Fibroblast of lung (primary cell): ENCODE measurements at regions not wholly inside any gene's neighbourhood (a gene's known extent, or its start where the extent isn't known, plus 50 kb on each side); places are given as distances from the start of the nearest gene placed in this dataset.

Source experiments
- DNase-seq, 2 donors: peaks; one replicate each; pipeline versions ENCODE4 v3.0.0 to v3.0.0-alpha.2; 2010; ENCODE audit warnings: low read depth in 2 of 2
- H2AFZ ChIP-seq: 2 replicates; pipeline ENCODE4 v1.5.1; 2012; ENCODE audit warnings: low read length, control low read depth, inconsistent platforms
- H3K27ac ChIP-seq: 2 replicates; pipeline ENCODE4 v1.5.1; 2011; ENCODE audit warnings: low read length, control low read depth; ENCODE audit not compliant: insufficient read depth
- H3K27me3 ChIP-seq: 2 replicates; pipeline ENCODE4 v1.5.1; 2011; ENCODE audit warnings: mild to moderate bottlenecking, low read length; ENCODE audit not compliant: control insufficient read depth, insufficient read depth
- H3K36me3 ChIP-seq: 2 replicates; pipeline ENCODE4 v1.5.1; 2011; ENCODE audit warnings: low read length; ENCODE audit not compliant: control insufficient read depth, insufficient read depth
- H3K4me1 ChIP-seq: 2 replicates; pipeline ENCODE4 v1.5.1; 2011; ENCODE audit warnings: low read length; ENCODE audit not compliant: control insufficient read depth, insufficient read depth; ENCODE audit errors: extremely low read depth
- H3K4me2 ChIP-seq: 2 replicates; pipeline ENCODE4 v1.5.1; 2011; ENCODE audit warnings: low read length, control low read depth; ENCODE audit not compliant: insufficient read depth; ENCODE audit errors: extremely low read depth
- H3K4me3 ChIP-seq, 4 experiments: fragments of 200-600 bp in 1 of 4; sonication (generic) in 1 of 4; replicated peaks in 1 of 4; 2 replicates each; pipeline ENCODE4 v1.5.1; 2011 to 2016; ENCODE audit warnings: low read length in 4 of 4, low read depth in 3 of 4, mild to moderate bottlenecking in 3 of 4, control low read depth in 2 of 4, inconsistent platforms in 1 of 4, mixed read lengths in 1 of 4; ENCODE audit not compliant: insufficient read depth in 1 of 4; ENCODE audit errors: control extremely low read depth in 1 of 4
- H3K79me2 ChIP-seq: 2 replicates; pipeline ENCODE4 v1.5.1; 2012; ENCODE audit warnings: mild to moderate bottlenecking, low read length, inconsistent platforms; ENCODE audit not compliant: control insufficient read depth, insufficient read depth
- H3K9ac ChIP-seq: 2 replicates; pipeline ENCODE4 v1.5.1; 2011; ENCODE audit warnings: mild to moderate bottlenecking, low read length, control low read depth; ENCODE audit not compliant: insufficient read depth
- H3K9me3 ChIP-seq: 2 replicates; pipeline ENCODE4 v1.5.1; 2012; ENCODE audit warnings: low read depth, low read length; ENCODE audit not compliant: control insufficient read depth, insufficient read depth
- H4K20me1 ChIP-seq: 2 replicates; pipeline ENCODE4 v1.5.1; 2011; ENCODE audit warnings: low read length; ENCODE audit not compliant: control insufficient read depth, insufficient read depth; ENCODE audit errors: extremely low read depth
- EZH2 ChIP-seq: IDR thresholded peaks from 2 replicates; pipeline ENCODE4 v1.5.1; 2012; ENCODE audit warnings: low read length, control low read depth, mild to moderate bottlenecking; ENCODE audit errors: missing control alignments
- TF ChIP-seq, protein P1 (sequence below), 2 donors: IDR thresholded peaks in 1 of 2; conservative IDR thresholded peaks in 1 of 2; 1 replicate in 1 of 2; 2 replicates in 1 of 2; pipeline ENCODE4 v1.5.1; 2011 to 2012; ENCODE audit warnings: low read length in 2 of 2, control low read depth in 1 of 2, inconsistent platforms in 1 of 2, low read depth in 1 of 2, mild to moderate bottlenecking in 1 of 2

DNA sequence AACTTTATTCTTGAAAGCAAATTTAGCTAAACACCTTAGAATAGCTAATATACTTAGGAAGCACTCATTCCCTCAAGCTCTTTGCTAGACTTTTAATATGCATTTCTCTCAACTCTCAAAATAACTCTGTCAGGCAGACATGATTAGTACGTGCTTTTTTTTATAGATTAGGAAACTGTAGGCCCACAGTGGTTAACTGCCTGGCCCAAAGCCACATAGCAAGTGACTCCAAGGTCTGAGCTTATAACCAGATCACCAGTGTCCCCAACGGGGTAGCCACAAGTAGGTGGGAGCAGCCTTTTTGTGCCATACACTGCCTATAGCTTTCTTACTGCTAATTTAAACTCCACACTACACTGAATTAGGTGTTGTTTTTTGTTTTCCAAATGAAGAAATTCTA, 576.8 kb downstream of the METTL4 start:
- DNase-seq: no peak
- Histone ChIP-seq H3K9ac (no peak overlapping the region), H3K9me3 (no peaks in the 10 kb centered on the region), H3K27ac (no peak overlapping the region), H3K79me2 (no peaks in the 10 kb centered on the region), H3K4me3 (no peak overlapping the region), H3K4me1 (no peaks in the 10 kb centered on the region), H3K27me3 (no peaks in the 10 kb centered on the region), H4K20me1 (no peaks in the 10 kb centered on the region), H3K4me2 (no peak overlapping the region), H2AFZ (no peak overlapping the region), H3K36me3 (no peaks in the 10 kb centered on the region)
- TF ChIP-seq EZH2: no peak
- TF ChIP-seq, protein P1, sequence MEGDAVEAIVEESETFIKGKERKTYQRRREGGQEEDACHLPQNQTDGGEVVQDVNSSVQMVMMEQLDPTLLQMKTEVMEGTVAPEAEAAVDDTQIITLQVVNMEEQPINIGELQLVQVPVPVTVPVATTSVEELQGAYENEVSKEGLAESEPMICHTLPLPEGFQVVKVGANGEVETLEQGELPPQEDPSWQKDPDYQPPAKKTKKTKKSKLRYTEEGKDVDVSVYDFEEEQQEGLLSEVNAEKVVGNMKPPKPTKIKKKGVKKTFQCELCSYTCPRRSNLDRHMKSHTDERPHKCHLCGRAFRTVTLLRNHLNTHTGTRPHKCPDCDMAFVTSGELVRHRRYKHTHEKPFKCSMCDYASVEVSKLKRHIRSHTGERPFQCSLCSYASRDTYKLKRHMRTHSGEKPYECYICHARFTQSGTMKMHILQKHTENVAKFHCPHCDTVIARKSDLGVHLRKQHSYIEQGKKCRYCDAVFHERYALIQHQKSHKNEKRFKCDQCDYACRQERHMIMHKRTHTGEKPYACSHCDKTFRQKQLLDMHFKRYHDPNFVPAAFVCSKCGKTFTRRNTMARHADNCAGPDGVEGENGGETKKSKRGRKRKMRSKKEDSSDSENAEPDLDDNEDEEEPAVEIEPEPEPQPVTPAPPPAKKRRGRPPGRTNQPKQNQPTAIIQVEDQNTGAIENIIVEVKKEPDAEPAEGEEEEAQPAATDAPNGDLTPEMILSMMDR (conservative IDR thresholded peaks at IDR 0.05 in 1 of 2, IDR thresholded peaks at IDR 0.05 in 1 of 2; ENCODE audit: low read depth in 1 of 2, low read length in 2 of 2): no peak

DNA sequence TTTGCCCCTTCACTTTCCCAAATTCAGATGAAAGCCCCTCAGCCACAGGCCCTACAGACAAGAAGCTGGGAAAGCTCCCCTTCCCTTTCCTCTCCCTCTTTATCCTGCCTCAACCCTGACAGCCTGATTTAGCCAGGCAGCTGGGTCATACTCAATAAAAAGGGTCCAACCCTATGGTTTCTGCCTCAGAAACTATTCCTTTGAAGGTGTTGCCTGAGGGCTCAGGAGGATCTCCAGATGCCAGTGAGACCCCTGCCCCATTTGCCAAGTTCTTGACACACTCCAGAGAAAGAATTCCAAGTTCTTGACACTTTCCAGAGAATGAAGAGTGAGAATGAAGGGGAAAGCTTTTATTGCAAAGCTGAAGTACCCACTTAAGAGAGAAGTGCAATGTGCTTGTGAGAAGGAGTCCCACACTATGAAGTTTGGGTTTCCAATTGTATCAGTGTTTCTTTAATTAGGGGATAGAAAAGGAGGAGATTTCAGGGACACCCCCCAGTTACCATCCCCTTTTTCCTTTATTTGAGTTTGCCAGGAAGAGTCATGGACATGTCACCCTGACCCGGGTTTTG, 576.2 kb downstream of the METTL4 start:
- TF ChIP-seq, protein P1 (conservative IDR thresholded peaks at IDR 0.05 in 1 of 2, IDR thresholded peaks at IDR 0.05 in 1 of 2; ENCODE audit: low read depth in 1 of 2, low read length in 2 of 2): no peak
- no peak for TF ChIP-seq EZH2
- no peaks in the 10 kb centered on the region for H3K9me3 ChIP-seq
- no peak for DNase-seq
- H3K79me2 ChIP-seq: no peaks in the 10 kb centered on the region
- H3K4me1 ChIP-seq: no peaks in the 10 kb centered on the region
- H3K36me3 ChIP-seq: no peaks in the 10 kb centered on the region
- H3K4me2 ChIP-seq: no peak overlapping the region
- H2AFZ ChIP-seq: no peak overlapping the region
- no peak overlapping the region for H3K4me3 ChIP-seq
- H4K20me1 ChIP-seq: no peaks in the 10 kb centered on the region
- no peak overlapping the region for H3K27ac ChIP-seq
- H3K9ac ChIP-seq: no peak overlapping the region
- no peaks in the 10 kb centered on the region for H3K27me3 ChIP-seq

DNA sequence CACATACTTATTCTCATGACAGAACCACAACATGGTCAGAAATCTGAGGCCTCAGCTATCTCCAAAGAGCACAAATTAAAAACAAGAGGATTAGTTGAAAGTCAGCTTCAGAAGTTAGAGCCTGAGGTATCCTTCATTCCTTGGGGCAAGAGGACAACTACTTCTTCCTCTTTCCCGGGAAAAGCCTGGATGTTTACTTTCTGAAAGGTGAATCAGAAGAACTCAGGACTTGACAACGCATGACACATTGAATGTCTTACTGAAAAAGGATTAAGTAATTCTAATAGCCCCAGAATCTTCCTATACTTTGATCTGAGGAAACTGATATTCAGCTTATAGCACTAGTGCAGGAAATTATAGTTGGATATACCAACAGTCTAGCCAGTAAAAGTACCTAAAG, 573.2 kb downstream of the METTL4 start:
- no peaks in the 10 kb centered on the region for H3K79me2 ChIP-seq
- H3K9ac ChIP-seq: no peak overlapping the region
- no peaks in the 10 kb centered on the region for H3K4me1 ChIP-seq
- no peaks in the 10 kb centered on the region for H3K27me3 ChIP-seq
- H4K20me1 ChIP-seq: no peaks in the 10 kb centered on the region
- no peaks in the 10 kb centered on the region for H3K9me3 ChIP-seq
- H3K36me3 ChIP-seq: no peaks in the 10 kb centered on the region
- no peak overlapping the region for H3K27ac ChIP-seq
- DNase-seq: no peak
- no peak overlapping the region for H2AFZ ChIP-seq
- TF ChIP-seq, protein P1 (conservative IDR thresholded peaks at IDR 0.05 in 1 of 2, IDR thresholded peaks at IDR 0.05 in 1 of 2; ENCODE audit: low read depth in 1 of 2, low read length in 2 of 2): no peak
- no peak for TF ChIP-seq EZH2
- H3K4me2 ChIP-seq: no peak overlapping the region
- H3K4me3 ChIP-seq: no peak overlapping the region
